ENCODE measurements at regions not wholly inside any gene's neighbourhood (a gene's known extent, or its start where the extent isn't known, plus 50 kb on each side); places are given as distances from the start of the nearest gene placed in this dataset.
"Not testable (repeated sequence)": the region's sequence is repeated elsewhere in the genome, so short reads cannot be mapped to it uniquely, and the experiment has no call there.

DNA sequence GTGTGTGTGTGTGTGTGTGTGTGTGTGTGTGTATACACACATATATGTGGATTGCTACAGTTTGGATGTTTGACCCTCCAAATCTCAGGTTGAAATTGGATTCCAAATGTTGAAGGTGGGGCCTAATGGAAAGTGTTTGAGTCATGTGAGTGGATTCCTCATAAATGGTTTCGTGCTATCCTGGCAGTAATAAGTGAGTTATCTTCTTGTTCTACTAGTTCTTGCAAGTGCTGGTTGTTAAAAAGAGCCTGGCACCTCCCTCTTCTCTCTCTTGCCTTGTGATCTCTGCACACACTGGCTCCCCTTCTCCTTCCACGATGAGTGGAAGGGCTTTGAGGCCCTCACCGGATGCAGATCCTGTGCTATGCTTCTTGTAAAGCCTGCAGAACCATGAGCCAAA, 344.1 kb downstream of the SH2D1A start:
- no peak for DNase-seq (ENCODE audit: low read depth in 4 of 4, low spot score in 1 of 4)

DNA sequence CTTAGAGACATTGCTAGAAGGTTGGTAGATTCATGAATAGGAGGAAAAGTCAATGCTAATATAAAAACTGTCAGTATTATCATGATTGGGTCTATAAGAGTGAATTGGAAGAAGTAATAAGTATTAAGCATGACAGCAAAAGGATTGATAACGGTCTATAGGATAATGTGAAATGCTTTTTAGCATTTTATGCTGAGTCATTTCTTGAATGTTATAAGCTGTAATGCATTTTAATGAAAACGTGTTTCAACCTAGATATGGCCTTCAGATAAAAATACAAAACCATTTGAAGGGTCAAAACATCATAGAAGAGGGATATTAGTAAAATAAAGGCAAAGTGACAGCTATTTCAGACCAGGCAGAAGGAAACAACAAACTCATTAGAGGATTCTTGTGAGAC, 353.5 kb downstream of the SH2D1A start:
- no peak for DNase-seq (ENCODE audit: low read depth in 4 of 4, low spot score in 1 of 4)

DNA sequence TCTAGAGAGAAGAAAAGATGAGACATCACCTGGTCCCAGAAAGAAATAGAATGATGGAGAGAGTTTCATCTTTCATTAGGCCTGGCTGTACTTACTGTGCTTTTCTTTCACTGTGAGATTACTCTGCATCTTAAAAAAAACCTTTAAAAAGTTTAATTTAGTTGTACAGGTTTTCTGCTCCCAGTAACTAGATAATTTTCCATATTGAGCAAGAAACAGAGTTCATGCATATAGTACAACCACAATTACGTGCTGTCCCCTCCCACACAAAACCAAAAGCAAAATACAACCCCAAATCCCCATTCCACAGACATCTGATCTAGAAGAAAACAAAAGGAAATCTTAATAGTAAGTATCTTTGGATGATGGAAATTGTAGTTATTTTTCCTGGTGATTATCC, 371.2 kb downstream of the SH2D1A start:
- DNase-seq (ENCODE audit: low read depth in 4 of 4, low spot score in 1 of 4): no peak

DNA sequence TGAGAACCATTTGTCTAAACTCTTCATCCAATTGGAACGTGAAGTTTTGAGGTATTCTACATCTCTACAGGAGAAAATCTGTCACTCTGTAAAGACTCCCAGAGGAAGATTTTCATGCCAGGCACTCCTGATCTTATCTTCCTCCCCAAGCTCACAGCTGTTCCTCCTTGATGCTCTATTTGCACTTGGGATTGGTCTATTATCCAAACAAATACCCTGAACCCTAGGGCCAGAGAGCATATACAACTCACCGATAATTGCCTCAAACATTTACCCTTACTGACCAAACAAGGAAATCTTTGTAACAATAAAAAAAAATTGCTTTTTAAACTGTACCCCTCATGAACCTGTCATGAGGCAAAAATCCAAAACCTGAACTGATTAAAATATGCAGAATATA, 372.7 kb downstream of the SH2D1A start:
- no peak for DNase-seq (ENCODE audit: low read depth in 4 of 4, low spot score in 1 of 4)

DNA sequence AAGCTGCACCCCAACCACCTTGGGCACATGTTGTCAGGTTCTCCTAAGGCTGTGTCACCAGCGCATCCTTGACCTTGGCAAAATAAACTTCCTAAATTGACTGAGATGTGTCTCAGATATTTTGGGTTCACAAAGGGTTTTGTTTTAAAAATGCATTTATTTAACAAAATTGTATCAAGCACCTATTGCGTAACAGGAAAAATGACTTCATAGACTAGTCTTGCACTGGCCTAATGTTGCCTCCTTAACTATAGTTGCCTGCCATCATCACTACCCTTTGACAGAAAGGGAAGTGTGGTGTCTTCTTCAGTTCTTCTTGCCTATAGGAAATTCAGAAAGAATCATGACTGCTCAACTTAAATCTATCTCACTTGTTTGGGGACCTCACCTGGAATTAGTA, 374.2 kb downstream of the SH2D1A start:
- no peak for DNase-seq (ENCODE audit: low read depth in 4 of 4, low spot score in 1 of 4)

DNA sequence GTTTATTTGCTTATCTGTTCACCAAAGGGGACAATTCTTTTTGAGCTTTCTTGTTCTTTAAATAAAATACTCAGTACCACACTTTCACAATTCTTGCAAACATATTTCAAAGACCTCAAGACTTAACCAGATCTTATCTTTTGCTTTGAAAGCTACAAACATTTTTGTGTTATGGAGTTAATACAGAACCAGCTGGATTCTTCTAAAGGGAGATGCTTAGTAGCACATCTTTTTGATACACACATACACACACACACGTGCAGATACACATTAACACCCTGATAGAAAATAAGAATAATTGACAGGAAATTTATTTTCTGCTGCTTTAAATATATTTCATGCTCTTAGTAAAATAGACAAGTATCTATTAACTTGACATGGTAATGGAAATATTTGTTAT, 379.1 kb downstream of the SH2D1A start:
- no peak for DNase-seq (ENCODE audit: low read depth in 4 of 4, low spot score in 1 of 4)

DNA sequence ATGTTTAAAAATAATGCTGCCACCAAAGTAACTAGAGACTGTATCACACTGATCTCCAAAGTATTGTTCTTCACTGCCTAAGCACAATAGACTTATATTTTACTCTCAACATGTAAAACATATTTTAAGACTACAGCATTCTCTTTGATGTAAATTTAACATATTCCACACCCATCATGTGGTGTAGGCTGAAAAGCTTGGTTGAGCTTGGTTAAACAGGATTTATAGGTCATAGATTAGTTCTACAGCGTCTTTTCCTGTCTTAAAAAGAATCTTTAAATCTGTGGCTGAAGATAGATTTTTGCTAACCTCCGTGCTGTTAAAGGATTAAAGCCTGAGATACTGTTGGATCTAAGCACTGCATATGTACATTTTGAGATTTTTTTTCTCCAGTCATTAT, 379.9 kb downstream of the SH2D1A start:
- DNase-seq (ENCODE audit: low read depth in 4 of 4, low spot score in 1 of 4): no peak

DNA sequence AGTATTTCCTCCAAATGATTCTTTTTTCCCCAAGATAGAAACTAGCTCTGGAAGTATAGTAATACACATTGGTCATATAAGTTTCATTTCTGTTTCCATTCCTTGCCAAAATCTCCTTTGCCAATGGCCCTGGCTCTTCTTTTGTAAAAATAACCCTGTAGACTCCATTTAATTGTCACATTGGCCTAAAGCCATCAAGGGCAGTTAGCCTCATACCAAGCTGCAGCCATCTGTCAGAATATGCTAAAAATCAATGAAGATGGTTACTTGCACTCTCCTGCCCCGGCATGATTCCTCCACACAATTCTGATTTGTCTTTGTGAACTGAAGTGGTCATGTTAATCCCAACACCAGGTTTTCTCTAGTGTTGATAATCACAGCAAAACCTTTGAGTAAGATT, 380.5 kb downstream of the SH2D1A start:
- no peak for DNase-seq (ENCODE audit: low read depth in 4 of 4, low spot score in 1 of 4)

DNA sequence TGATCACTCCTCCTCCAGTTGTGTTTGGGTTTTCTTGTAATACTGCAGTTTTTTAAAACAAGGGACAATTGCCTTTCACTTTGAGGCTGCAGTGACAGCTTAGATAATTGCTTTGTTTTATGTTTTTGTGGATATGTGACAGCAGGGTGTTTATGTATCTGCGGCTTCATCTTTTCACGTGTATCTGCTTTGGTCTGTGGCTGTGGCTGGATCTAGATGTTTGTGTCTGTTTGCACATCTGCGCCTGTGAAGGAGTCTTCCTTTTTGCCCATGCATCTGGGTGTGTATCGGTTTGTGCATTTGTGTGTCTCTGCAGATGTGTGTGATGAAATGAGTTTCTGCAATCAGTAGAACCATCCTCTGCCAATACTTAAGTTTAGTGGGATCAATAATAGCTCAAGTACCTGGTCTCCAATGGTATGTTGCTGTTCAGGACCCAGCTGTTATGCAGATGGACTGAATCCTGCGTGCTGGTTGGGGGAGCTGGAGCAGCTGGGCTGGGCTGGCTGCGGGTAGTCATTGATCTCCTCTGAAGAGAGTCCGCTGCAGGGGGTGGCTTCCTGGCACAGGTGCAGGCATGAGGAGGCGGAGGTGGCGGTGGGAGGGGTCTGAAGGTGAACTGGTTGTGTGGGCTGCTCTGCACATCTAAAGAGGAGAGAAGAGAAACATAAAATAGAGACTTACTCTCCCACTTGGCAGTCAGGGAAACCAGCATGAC, 390.3 kb downstream of the SH2D1A start:
- peak in 2 of 4 experiments; percentile 1 to 7 for DNase-seq (ENCODE audit: low read depth in 4 of 4, low spot score in 1 of 4)

DNA sequence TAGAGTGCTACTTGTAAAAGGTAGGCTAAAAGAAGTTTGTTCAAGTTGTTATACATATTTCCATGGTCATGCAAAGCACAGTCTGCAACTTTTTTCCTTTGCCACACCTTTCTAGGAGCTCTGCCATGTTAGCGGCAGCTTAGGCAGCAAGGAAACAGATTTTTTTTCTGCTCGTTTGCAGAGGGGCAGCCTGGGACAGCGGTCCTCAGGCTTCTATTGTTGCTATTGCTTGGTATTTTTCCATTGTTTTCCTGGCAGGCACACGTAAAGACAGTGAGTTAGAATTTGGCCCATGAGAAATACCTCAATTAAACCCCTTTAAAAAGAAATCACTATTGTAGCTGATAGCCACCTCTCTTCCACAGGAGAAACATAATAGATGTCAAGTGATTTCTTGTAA, 391.4 kb downstream of the SH2D1A start:
- no peak for DNase-seq (ENCODE audit: low read depth in 4 of 4, low spot score in 1 of 4)

DNA sequence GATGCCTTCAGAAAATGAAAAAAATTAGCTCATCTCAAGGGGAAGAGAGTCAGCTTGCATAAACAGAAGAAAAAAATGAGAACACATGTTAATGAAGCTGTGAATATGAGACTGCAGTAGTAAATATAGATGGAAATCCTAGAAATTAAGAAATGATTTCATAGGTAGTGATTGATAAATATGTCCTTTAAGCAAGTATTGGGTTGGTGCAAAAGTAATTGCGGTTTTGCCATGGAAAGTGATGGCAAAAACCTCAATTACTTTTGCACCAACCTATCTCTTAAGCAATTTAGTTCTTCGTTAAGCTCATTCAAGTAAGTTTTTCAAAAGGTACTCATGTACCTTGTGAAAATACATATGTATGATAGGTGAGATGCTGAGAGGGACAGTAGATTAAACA, 400.9 kb downstream of the SH2D1A start:
- no peak for DNase-seq (ENCODE audit: low read depth in 4 of 4, low spot score in 1 of 4)

DNA sequence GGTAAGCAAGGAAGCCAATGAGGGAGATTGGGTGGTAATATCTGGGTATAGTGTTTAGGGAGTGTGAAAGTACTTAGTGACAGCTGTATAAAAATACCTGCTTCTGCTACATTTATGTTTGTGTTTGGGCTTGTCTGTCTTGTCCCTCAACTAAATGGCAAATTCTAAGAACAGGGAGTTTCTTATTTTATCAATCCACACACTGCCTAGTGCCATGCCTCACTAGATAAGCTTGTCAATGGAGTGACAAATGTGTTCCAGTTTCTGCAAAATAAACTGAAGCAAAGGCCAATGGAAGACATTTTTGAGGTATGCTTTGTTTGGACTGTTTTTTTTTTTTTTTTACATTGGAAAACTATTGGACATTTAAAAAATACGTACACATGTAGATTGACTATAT, 418.0 kb downstream of the SH2D1A start:
- DNase-seq (ENCODE audit: low read depth in 4 of 4, low spot score in 1 of 4): no peak

DNA sequence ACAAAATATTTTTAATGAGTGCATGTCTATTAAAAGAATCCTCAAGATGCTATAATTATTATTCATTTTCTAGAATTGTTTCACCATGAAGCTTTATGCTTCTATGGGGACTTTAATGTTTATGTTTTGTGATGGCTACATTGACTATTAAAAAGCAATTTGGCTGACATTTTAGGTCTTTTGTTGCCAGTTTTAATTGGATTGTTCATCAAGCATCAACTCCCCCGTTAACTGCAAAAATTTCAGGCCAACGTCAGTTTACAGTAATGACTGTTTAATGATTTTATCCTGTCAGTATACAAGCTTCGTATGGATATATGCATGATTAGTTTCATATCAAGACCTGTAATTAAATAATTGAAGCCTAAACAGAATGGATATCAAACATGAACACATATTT, 422.8 kb downstream of the SH2D1A start:
- no peak for DNase-seq (ENCODE audit: low read depth in 4 of 4, low spot score in 1 of 4)

DNA sequence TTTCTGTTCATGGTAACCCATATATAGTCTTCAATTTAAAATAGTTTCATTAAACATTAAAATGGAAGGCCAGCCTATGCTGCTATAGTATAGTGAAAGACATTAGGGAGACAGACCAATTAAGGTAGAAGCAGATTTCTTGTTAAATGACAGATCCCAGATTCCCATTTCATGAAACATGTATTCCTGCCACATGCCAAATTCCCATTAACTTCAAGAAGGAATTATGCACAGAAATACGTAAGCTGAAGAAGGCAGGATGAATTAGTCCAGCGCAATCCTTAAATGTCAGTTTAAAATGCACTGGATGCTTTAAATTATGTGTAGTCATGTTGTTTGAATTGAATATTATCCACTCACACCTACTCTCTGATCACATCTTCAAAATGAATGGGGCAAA, 424.9 kb downstream of the SH2D1A start:
- DNase-seq (ENCODE audit: low read depth in 4 of 4, low spot score in 1 of 4): no peak

DNA sequence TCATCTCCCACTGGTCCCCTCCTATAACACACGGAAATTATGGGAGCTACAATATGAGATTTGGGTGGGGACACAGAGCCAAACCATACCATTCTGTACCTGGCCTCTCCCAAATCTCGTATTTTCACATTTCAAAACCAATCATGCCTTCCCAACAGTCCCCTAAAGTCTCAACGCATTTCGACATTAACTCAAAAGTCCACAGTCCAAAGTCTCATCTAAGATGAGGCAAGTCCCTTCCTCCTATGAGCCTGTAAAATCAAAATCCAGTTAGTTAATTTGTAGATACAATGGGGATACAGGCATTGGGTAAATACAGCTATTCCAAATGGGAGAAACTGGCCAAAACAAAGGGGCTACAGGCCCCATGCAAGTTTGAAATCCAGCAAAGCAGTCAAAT, 441.9 kb downstream of the SH2D1A start:
- not testable (repeated sequence) for DNase-seq (ENCODE audit: low read depth in 4 of 4, low spot score in 1 of 4)

DNA sequence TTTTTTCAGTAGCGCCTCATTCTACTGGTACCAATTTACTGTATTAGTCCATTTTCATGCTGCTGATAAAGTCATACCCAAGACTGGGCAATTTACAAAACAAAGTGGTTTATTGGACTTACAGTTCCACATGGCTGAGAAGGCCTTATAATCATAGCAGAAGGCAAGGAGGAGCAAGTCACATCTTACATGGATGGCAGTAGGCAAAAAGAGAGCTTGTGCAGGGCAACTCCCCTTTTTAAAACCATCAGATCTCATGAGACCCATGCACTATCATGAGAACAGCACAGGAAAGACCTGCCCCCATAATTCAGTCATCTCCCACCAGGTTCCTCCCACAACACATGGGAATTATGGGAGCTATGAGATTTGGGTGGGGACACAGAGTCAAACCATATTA, 443.5 kb downstream of the SH2D1A start:
- not testable (repeated sequence) for DNase-seq (ENCODE audit: low read depth in 4 of 4, low spot score in 1 of 4)

DNA sequence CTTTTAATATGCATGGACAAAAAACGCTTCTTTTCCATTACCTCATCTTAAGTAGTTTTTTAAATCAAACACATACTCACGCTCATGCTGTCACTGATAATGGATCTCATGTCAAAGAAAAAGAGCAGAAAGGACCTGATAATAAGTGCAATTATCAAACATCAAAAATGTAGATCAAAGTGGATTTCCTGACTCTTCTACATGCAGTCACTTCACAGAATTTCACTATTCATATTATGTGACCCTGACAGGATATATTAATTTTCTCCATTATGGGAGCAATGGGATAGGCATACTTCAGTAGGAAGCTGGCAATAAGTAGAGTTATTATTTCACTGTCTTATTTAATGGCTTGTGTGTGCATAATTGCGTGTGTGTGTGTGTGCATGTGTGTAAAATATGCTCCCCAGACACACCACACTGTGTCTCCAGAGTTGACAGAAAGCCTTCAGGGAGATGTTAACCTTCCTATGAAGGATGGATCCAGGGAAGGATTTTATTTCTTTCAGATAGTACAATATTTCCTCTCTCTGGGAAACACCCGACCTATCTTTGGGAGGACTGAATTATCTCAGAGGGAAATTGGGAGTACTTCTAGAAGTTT, 445.2 kb downstream of the SH2D1A start:
- no peak for DNase-seq (ENCODE audit: low read depth in 4 of 4, low spot score in 1 of 4)

DNA sequence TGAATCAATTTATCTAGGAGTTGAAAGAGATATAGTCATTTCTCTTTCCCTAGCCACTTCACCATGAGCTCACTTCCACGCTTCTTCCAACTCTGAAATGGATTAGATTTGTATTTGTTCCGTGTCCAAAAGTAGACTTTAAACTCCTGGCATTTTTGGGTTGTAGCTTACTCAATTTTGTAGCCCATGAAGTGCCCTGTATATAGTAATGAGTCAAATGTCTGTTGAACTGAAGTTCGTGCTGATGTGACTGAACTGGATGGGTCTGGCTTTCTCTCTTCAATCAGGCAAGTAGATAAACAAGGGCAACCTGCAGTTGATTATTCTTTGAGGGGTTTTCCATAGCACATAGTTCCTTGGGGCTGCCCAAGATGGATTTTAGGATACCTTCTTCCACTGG, 450.6 kb downstream of the SH2D1A start:
- no peak for DNase-seq (ENCODE audit: low read depth in 4 of 4, low spot score in 1 of 4)

DNA sequence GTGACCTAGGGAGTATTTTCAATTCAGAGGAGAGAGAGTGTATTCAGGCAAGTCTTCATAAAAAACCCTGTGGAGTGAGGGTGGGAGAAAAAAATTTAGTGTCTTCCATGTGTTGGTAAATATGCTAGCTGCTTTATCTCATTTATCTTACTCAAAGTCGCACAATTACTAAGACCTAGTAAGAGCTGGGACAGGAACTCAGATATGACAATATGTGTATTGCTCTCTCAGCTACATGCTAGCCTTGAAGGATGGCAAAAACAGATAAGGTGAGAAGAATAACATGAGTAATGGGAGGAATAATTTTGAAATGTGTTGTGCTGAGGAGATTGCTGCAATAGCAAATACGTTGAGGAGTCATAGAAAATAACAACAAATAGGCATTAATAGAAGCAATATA, 458.6 kb downstream of the SH2D1A start:
- DNase-seq (ENCODE audit: low read depth in 4 of 4, low spot score in 1 of 4): no peak

DNA sequence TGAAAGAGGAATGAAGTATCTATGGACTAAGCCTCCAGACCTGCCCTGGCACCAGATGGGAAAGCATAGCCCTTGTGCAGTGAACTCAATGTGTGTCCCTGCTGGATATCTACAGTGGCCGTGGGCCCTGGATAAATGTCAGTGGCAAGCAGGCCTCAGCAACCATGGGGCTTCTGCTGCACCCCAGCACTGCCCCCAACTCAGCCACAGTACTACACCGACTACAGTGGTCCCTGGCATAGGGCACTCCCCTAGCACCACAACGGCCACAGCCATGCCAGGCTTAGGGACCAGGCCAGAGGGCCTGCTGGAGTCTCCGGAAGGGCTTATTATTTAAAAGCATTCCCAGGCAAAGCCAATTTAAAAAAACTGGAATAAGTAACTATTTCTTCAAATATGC, 459.1 kb downstream of the SH2D1A start:
- no peak for DNase-seq (ENCODE audit: low read depth in 4 of 4, low spot score in 1 of 4)

DNA sequence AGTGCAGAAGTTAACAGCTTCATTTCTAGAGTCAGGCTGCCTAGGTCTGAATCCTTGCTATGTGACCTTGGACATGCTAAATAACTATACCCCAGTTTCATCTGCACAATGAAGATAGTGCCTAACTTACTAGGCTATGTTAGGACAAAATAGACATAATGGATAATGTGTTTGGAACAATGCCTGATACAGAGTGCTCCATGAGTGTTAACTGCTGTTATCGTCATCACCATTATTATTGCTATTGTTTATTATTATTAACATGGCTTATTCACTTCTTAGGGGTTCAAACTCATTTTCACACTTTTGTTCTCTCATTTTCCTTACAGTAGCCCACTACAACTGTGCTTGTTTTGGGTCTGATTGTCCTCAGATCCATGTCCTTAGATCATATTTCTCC, 467.7 kb downstream of the SH2D1A start:
- no peak for DNase-seq (ENCODE audit: low read depth in 4 of 4, low spot score in 1 of 4)

DNA sequence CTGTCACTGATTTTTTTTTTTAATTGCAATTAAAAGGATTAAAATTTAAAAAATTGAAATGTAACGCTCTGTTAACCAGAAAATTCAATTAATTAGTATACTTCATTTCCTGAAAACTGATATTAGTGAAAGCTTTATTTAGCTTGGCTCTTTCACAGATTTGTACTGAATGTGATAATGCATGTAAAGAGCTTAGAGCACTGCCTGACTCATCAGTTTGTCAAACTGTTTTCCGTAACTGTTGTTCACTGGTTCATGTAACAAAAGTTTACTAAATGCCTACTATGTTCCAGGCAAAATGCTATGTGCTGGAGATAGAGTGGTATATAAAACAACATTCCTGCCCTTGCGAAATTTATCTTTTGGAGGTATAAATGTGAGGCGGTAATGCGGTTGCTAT, 471.7 kb downstream of the SH2D1A start:
- DNase-seq (ENCODE audit: low read depth in 4 of 4, low spot score in 1 of 4): no peak

DNA sequence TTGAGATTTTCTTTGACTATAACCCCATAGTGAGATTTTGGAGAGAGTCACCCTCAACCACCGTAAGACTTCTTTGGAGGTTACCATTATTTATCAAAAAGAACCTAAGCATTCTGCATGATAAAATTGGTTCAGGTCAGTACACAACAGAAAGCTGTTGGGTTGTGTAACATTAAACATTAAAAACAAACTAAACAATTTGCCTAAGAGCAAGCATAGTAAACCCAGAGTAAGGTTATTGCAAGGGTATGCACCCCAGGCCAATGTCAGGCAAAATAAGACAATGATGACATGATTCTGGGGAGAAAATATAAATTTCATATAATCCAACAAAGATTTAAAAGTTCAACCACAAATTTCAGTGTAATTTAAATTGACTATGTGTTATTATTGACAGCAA, 472.4 kb downstream of the SH2D1A start:
- DNase-seq (ENCODE audit: low read depth in 4 of 4, low spot score in 1 of 4): no peak

All from stimulated activated CD4-positive, alpha-beta T cell treated with anti-CD3 and anti-CD28 coated beads, Interleukin-1b, Interleukin-23, amount 100 ng/mL, for 24 hours (primary cell).